HG02885 (cell line): ENCODE measurements at regions not wholly inside any gene's neighbourhood (a gene's known extent, or its start where the extent isn't known, plus 50 kb on each side); places are given as distances from the start of the nearest gene placed in this dataset.
A peak's percentile ranks its signal among the peaks of the same experiment; 100 is the strongest.

Experiments used
- ATAC-seq: cut with Tn5 transposase; IDR thresholded peaks from one replicate; pipeline ENCODE4 v1.9.1; 2021; ENCODE audit warnings: mild to moderate bottlenecking; ENCODE audit not compliant: unreplicated experiment, poor library complexity

DNA sequence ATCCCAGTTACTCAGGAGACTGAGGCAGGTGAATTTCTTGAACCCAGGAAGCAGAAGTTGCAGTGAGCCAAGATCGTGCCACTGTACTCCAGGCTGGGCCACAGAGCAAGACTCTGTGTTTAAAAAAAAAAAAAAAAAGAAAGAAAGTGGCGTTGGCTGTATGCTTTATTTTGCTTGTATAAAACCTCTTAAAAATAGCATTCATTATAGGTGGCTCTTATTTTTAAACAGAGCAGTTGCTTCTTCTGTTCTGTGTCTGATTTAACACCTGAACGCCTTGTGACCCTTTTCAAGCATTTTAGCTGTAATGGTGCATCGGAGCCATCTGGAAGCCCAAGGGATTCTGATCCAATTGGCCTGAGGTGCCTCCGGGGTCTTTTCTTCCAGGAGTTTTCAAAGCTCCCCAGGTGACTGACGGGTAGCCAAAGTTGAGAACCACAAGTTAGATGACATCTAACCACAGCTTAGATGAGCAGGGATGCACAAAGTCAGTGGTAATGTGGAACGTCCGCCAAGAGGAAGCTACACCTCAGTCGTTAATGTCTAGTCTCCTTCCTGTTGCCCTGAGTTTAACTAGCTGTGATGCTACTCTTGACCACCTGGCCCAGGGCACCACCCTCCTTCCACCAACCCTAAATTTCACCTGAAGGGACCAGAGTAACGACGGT, 274.6 kb upstream of the KLF6 start:
- ATAC-seq, result no peak

DNA sequence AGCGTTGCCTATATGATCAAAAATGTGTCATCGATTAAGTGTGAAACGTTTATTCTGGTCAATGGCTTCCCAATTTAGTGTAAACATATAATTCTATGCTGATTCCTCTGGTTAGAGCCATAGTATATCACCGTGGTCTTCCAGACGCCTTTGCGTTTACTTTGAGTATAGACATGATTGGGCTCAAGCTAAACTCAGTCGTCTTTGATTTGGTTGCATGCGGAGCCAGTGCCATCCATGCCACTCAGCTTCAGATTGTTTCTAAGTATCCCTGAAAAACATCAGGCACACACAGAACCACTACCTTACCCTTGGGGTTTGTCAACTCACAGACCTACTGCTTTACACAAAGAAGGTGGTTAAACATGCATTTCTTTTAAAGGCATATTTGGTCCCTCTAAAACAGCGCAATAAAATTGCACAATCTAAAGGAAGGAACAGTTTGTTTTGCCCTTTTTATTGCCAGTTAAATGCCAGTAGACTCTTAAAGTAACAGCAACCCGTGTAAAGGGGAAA, 273.6 kb upstream of the KLF6 start:
- no peak for ATAC-seq

DNA sequence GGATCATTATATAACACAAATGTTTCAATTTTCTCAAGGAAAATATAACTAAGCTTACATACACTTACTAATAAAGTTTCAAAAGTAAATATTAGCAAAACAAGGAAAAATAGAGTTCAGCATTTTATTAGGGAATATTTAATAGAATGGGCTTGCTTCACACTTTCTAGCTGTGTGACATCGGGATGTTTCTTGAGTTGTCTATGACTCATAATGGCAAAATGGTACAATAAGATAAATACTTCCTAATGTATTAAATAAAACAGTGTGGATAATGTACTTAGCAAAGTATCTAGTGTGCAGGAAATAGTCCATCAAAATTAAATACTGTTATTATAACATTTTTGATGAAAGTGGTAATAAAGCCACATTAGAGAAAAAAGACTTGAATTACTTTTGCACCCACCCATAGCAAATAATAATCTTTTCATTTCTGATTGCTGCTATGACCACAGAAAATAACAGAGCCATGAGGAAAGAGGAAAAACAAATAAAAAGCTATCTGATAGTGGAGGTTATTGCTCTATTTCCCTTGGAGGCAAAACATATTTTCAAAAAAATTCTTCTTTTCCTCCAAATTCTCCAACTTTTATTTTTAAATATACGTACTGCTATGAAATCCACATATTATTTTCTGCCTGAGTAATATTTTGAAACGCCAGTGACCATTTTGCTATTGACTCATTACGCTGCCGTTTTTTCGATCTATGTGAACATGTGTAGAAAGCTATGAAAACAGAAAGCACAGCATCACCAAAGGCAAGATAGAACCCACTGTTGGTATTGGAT, 272.9 kb upstream of the KLF6 start:
- ATAC-seq, result no peak

DNA sequence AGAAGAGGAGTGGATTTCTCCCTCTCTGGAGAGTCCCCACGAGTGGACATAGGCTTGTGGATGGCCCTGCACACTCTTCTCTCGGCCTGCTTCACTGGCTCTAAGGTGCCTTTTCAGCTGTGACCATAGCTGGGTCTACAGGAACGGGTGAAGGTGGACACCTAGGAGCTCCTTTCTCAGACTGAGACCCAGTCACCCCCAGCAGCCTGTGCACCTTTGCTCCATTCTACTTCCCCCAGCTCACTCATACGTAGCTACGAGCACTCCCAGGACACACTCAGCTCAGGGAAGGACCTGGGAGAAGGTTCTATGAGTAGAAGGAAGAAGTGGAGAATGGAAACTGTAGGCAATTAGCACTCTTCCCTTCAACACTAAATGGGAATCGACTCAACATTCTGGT, 272.0 kb upstream of the KLF6 start:
- ATAC-seq, result no peak

DNA sequence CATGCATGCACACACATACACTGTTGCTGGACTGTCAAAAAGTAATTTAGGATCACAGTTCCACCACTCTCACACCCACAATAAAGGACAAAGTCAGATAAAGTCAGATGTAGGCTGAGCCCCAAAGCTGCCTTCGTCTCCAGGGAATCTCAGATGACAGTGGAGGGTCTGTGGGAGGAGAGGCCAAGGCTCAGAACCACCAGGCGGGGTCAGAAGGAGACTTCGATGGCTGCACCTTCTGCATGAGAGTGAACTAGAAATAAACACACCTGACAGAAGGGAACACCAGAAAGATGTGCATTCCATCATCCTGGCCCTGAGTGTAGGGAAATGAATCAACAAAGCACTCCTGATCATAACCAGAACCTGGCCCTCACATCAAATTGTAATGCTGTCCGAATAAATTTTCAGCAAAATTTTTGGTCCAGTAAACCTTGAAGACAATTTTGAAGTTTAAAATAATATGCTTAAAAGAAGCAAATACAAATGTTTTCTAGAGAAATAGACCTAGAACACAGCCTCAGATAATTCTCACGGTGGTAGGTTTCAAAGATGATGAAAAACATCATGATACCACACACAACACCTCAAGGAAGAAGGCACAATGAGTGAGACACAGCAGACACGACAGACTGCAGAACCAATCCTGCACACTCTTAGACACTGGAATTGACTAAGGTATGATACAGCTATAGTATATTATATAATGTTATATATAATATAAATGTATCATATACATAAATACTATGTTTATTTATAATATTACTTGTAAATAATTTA, 269.8 kb upstream of the KLF6 start:
- no peak for ATAC-seq

DNA sequence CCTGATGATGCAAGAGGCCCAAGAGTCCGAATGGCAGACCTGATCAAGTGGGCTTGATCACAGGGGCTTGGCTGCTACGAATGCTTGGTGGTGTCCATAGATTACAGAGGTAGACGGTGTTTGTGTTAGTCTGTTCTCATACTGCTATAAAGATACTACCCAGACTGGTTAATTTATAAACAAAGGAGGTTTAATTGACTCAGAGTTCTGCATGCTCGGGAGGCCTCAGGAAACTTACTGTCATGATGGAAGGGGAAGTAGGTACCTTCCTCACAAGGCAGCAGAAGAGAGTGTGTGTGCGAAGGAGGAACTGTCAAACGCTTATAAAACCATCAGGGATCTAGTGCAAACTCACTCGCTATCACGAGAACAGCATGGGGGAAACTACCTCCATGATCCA, 268.9 kb upstream of the KLF6 start:
- no peak for ATAC-seq

DNA sequence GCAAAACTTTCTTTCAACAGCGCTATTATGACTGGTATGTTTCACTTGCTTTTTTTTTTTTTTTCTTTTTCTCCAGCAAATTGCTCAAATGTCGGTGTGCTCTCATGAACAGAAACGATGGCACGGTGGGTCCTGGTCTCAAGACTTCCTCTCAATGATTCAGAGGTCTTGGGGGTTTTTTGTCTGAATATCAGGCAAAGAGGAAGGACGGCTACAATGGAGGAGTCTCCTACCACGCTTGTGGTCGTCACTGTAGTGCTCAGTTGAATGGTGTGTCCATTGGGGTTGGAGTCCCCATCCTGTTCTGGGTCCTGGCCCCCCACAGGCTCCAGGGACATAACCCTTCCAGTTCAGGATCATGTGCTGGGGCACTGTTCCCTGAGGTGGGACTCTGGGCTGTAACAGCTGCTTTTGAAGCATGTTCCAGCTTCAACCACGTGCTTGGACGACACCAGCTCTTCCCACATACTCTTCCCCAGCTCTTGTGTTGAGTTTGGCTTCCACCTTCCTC, 266.7 kb upstream of the KLF6 start:
- no peak for ATAC-seq

DNA sequence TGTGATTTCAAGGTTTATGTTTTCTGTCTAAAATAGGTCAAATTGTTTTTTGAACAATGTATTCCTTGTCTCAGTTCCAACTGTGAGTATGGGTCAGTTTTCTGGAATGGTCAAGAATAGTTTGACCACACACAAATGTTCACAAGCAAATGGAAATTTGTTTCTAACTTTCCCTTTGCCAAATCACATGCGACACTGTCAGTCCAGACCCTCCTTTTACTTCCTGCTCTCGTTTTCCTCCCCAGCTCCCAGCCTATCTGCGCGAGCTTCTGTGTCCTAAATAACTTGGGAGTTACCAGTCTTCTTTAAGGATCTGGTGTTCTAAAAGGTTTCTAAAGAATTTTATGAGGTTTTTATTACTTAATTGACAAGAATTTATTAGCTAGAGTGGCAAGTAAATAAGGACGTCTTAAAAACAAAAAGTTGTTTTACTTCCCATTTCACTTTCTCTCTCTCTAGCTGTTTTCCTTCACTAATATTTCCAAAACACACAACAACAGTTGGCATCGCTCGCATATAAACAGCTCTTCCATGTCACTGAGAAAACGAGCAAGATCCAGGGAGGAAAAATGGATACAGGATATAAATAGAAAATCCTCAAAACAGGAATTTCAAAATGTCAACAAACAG, 266.1 kb upstream of the KLF6 start:
- no peak for ATAC-seq

DNA sequence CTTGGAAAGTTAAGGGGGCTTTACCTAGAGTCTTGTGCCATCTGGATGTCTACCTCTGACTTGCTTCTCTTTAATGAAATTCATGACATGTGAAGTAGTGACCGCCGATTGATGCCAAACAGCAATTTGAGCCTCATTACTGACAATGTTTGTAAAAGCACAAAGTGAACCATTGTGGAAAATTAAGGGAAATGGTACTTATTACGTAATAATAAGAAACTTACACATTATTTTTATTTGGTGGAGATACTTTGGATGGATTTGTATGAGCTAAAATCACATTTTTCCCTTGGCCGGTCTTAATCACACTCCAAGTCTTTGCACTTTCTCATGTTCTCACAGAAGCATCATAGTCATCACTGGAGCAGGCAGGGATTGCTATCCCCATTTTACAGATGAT, 265.1 kb upstream of the KLF6 start:
- no peak for ATAC-seq

DNA sequence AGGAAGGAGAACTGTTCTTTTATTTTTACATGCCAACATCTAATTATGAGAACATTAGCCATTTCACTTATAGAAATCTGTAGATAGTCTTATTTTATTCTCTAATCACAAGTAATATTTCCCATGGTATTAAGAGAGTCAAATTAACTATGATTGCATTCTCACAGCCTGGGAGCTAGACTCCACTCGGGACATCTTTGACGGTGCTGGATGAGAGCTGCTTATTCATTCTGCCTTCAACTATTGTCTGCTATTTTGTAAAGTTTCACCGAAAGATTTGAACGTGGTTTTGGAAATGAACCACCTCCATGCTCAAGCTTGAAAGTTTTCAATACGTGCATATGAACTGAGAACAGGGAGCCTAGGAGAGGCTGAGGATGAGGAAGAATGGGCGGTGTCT, 264.3 kb upstream of the KLF6 start:
- ATAC-seq, result no peak

DNA sequence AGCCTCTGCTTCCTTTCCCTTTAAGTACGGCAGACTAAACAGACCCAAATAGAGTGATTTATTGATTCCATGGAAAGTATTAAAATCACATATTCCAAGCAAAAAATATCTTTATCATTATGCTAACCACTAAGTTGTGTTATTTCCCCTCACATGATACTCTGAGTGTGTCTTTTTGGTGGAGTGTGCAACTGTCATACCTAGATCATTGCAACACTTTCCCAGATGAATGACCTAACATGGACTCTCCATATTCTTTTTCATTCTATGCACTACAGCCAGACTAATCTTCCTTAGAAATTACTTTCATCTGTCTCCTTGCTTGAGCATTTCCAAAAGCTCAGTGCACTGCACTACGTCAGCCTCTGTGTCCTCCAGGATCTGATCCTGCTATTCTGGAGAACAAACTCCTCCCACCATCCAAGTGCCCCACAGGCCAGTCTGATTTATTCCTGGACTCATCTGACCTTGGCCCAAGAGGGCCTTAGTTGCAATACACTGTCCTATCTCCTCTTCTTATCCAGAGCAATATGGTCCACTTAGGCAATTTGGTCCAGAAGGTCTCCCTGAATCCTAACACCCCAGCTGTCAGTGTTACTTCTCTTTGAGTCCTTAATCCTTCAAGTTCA, 263.3 kb upstream of the KLF6 start:
- ATAC-seq, result no peak

DNA sequence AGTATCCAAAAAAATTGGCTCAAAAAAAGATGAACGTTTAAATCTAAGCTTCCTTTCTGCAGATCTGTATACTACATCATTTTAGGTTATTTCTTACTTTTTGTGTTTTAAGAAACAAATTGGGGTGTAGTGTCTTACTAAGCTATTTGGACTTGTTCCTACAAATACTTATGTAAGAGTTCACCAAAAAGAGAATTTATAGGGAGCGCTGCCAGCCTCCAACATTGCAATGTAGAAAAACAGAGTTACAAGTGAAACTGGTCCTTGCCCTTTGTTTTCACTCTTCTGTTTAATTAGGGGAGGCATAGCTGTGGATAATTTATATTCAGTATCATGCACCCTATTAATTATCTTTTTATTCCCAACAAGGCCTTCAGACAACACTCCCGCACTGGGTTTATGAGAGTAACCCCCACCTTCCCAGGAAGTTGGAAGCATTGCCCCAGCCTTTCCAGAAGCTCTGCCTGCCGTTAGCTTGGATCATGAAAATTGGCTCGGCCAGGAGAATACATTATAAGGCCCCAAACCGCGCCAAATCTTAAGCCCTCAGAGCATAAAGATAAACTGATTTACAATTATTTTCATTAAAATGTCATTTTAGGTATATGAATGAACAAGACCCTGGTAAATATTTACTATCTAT, 261.8 kb upstream of the KLF6 start:
- no peak for ATAC-seq

DNA sequence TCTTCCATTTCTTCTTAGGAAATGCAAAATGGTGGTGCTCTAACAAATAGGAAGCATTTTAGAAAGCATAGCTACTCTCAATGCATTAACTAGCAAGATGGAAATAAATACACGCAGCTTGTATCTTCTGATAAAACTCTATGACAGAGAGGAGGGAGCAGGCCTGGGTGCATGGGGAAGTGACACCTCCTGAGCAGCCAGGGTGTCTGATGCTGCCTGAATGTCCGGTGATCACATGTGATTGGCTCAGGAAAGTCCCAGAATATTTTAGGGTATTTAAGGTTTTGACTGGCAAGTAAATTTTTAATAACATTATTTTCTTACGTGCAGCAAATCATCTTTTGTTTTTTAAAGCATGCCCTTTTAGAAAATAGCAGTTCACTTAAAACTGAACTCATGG, 261.0 kb upstream of the KLF6 start:
- peak; percentile 91 for ATAC-seq

DNA sequence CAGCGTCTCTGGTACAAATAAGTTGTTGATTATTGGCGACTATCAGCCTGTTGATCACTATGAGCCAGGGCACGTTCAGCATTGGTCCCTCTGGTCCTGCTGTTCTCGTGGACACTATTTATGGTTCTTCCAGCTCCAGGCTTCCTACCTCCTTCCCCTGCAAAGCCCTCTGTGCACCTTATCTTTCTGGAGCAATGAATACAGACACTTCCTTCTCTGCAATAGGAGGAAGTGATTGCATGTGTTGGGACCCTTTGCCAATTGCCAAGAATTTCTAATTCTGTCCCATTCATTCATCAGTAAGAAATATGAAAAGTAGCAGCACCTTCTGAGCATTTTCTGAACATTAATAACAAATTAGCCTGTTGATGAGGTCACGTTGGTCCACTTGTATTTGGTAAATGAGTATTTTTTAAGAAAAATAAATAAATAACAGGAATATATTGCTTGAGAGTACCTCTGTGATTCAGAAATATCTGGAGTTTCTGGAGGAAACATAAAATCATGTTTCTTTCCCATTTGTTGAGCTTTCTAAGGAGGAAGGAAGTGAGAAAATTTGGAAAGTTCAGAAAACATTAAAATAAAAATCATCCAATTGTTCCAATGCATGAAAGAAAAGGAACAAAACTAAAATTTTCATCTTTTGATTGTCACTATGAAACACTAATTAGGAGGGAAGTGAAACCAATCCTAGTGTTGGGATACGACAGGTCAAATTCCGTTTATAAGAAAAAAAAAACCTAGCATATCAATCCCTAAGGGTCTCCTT, 259.1 kb upstream of the KLF6 start:
- ATAC-seq, result no peak

DNA sequence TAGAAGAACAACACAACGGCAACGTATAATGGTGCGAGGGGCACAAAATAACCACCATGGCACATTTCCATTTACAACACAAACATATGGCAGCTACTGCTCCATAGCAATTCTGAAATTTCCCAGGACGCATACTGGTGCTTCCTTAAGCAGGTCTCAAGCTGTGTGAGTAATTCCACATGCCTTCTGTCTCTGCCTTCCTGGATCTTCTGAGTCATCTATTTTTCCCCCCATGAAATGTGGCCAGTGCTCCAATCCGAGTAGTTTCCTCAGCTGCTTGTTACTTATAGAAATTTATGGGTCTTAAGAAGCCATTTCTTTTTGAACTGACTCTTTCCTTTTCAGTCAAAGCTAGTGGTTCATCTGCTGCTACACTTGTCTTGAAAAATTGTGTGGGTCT, 256.6 kb upstream of the KLF6 start:
- ATAC-seq, result no peak

DNA sequence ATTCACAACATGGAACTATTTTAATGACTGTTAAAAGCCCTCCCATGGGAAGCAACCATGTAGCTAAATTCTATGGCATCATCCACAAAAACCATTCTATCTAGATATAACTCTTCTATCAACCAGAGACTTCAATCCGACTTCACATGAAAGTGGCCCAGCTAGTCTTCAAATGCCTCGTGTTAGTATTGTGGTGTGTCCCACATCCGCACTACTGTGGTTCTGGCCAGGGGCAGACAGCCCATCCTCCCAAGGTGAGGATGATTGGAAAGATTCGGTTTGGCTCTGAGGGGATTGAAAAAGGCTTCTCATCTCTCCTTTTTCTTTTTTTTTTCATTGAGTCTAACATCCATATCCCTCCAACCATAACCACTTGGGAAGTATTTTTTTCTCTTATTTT, 253.0 kb upstream of the KLF6 start:
- ATAC-seq, result no peak

DNA sequence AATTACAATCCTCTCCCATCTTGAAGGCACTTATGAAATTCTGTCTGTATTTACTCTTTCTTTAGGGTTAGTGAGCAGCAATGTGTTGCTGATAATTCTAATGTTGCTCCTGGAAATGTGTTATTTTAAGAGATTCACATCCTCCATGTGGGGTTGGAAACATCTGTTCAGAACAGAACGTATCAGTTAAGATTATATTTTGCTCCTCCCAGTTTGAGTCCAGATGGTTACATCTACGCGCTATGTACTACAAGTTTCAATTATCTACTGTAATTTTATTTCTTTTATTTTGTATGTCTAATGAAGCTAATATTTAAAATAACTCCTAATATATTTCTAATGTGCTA, 250.6 kb upstream of the KLF6 start:
- no peak for ATAC-seq

DNA sequence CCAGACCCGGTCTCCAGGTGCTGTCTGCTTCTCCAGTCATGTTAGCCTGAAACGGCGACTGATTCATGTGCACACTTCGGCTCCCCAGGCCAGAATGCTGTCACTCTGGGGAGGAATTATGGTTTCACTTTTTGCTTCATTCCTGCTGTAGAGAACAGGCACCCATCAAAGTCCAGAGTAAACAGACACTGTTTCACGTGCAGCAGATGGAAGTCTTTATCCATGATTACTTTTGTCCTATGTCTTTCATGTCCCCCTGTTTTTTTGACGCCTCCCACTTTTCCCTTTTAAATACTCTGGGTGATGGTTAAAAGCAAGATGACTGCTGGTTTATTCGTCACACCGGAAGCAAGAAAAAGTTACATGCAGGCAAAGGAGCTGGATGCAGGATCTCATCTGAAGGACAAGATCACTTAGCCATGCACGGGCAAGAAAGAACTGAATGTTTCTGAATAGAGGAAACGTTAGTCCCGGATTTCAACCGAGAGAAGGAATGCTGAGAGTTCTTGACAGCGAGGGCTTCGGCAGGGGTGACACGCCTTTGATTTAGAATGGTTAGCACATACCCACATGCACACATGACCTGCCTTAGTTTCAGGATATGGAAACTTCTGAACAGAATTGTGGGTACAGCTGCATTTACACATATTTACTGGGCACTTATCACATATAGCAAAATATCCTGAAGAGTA, 250.0 kb upstream of the KLF6 start:
- ATAC-seq, result no peak
